ENCODE measurements at regions not wholly inside any gene's neighbourhood (a gene's known extent, or its start where the extent isn't known, plus 50 kb on each side); places are given as distances from the start of the nearest gene placed in this dataset.
A peak's percentile ranks its signal among the peaks of the same experiment; 100 is the strongest.

DNA sequence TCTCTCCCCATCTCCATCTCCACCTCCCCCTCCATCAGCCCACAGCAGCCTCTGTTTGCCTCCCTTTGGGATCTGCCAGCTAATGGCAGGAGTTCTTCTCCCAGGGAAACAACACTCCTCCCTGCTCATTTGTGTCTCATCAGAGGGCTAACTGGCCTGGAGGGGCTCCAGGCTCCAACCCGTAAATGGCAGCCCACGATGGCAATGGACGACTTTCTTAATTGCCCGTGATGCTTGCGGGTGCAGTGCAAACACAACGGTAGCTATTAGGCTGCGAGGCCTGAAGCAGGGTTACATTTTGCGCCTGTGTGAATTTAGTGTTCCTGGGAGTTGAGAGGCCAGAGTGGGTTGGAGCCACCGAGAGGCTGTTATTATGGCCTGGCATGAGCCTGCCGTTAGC lies 285.1 kb downstream of the TNS1 start:
- DNase-seq, result no peak

- DNase-seq, result no peak
Measured at GRCh38 chr2:217715484-217715883, 287.3 kb downstream of the TNS1 start.

DNA sequence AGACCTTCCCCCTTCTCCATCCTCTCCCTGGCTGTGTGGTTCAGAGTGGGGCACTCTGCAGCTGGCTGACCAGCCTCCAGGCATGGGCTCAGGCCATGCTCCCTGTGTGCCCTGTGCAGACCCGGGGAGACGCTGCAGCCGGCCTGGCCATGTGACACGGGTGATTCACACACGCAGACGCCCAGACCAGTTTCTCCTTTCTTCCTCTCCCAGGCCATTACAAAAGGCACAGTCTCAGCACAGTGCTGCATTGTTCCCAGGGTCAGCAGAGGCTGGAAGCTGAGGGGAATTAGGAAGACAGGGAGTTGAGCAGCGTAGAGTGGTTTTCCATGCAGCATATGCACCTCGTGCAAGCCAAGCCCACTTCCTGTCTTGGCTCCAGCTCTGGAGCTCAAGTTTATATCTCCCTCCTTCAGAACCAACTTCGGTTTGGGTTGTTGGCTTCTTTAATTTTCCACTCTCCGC lies 288.5 kb downstream of the TNS1 start:
- DNase-seq, result no peak

- peak; percentile 22 to 60 (median 44) for DNase-seq
Measured at GRCh38 chr2:217713395-217714286, 289.2 kb downstream of the TNS1 start.

GRCh38 chr2:217712431-217712830 lies 290.4 kb downstream of the TNS1 start:
- DNase-seq, result no peak

DNA sequence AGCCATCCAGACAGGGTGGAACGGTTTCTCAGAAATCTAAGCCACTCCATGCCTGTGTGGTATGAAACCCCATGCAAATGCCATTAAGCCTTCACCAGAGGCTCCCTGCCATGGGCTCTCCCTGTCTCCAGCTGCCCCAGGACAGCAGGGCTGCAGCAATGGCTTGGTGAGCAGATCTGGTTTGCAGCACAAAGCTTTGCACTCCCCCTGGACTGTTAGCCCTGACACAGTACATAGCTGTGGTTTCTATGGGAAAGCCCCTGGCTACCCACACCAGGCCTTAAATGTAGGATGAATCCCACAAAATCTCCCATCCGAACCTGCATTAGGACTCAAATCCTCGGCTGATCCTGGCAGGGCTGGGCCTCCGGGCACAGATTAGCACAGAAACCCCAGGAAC lies 291.6 kb downstream of the TNS1 start:
- DNase-seq, result no peak

DNA sequence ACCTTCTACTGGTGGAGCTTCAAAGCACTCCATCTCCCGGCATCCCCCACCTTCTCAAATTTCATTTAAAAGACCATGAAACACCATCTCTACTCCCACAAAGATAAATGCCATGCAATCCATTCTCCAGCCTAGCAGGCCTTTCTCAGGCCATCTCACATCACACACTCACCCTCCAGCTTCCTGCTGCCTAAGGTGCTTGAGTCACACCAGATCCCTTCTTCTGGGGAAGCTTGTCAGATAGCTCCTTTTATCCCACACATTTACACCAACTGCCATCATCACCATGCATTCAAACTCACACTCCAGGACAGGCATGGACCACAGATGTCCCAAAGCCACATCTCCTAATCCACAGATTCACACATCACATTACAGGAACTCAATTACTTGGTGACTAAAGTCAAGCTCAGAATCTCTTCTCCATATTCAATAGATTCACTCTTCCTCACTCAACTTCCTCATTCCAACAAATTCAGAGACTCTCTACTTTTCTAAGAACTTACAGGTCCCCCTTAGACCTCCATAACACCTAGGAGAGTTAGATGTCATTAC lies 292.5 kb downstream of the TNS1 start:
- no peak for DNase-seq

DNA sequence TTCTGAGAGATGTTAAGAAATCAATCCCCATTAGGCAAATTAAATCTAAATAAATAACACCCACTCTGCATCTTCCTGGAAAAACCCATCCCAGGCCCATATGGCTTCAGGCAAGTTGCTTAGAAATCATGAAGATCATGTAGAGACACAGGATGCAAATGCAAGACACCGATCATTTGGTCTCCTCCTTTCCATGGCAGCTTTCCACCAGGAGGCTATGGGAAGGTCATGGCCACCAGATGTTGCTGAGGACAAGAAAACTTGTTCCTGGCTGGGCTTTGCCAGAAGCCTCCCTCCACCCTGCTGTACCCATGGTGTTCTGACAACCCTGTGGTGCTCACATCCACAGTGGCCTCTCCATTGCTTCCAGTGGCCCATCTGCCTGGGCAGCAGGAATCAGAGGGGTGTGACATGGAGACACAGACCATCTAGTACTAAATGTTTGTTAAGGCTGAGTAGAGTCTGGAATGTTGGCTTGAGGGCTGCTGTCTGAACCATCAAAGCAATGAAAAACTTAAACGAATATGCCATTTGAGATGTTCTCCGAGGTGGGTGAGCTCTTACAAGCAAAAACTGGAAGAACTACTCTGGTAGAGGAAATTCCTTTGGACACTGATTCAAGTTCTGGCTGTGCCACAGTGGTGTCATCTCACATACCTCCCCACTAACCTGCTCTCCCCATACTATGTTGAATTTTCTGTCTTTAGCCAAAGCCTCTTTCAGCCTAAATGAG lies 293.2 kb downstream of the TNS1 start:
- DNase-seq, result no peak

GRCh38 chr2:217707131-217707611 lies 295.6 kb downstream of the TNS1 start:
- DNase-seq, result no peak

DNA sequence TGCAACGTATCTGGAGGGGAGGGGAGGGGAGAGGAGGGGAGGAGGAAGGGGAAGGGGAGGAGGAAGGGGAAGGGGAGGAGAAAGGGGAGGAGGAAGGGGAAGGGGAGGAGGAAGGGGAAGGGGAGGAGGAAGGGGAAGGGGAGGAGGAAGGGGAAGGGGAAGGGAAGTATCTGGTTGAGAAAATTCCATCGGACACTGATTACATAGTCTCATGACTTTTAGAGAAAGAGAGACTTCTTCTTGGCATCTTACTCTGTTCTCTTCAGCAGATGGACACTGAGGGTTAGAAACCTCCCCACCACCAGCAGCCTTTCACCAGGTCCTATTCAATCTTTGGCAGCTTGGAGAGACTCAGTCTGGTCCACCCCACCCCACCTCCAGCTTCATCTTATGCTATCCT lies 296.3 kb downstream of the TNS1 start:
- no peak for DNase-seq

- no peak for DNase-seq
Measured at GRCh38 chr2:217706095-217706494, 296.7 kb downstream of the TNS1 start.

DNA sequence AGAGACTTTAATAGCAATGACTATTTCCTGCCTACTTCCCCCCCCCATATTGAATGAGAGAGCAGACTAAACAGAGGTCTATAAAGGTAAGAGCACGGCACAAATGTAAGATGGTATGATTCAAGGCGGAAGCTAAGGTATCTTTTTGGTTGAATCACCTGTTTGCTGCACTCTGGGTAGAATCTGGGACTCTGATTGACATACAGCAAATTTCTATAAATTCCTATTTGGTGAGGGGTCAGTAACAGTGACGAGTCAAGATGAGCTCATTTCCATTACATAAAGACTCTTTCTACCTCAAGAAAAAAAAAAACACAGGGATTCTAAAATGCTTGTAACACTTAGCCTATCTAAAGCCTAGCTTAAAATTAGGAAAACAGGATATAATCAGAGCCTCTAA lies 297.3 kb downstream of the TNS1 start:
- no peak for DNase-seq

DNA sequence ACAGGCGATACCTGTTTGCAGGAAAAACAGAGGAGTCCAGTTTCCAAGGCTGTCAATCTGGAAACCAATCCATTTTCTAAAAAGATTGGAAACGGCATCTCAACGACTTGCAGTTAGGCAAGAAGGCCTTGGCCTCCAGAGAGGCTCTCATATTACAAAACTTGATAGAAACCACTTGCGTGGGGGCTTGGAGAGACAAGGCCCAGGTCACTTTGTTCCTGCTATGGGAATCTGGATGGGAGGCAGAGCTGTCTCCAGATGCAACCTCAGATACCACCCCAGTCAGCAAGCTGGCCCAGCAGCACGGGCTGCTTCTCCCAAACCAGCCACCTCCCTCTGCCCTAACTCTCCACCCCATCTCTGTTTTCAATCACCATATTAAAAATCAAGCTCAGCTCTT lies 298.8 kb downstream of the TNS1 start:
- DNase-seq, result no peak

- DNase-seq, result no peak
Measured at GRCh38 chr2:217703102-217703501, 299.7 kb downstream of the TNS1 start.

- DNase-seq, result no peak
Measured at GRCh38 chr2:217701622-217702021, 301.2 kb downstream of the TNS1 start.

- DNase-seq, result no peak
Measured at GRCh38 chr2:217698691-217699090, 304.1 kb downstream of the TNS1 start.

DNA sequence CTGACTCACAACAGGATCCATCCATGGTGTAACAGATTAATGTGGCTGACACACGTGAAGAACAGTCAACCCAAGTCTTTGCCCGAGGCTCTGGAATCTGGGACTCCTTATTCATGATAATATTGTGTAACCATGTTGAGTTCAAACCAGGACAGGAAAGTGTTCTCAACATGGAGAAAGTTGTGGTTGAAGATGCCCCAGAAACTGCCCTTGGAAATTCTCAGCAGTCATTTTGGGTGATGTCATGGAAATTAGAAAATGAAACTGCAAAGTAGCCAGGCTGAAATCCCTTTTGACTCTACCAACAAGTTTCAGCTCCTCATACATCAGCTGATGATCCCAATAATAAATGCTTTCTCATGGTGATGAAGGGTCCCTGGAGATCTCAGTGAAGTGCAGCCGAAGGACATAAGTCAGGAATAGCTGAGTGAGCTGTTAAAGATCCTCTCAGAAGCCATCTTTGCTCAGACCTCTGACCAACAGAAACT lies 307.7 kb downstream of the TNS1 start:
- DNase-seq, result no peak

DNA sequence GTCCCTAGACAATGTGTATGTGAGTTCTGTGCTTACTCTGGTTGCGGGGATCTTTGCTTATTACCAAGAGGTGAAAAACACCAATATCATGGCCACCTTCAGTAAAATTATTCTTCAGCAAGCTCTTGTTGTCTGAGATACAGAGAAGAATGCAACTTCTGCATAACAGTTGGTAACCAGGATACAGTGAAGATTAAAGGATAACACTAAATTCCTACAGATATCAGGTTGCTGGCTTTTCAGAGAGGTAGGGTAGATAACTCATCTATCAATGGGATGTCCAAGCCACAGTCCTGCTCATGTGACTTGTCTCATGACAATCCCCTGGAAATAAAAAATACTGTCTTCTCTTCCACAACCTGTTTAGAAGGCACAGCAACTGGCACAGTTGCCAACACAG lies 308.5 kb downstream of the TNS1 start:
- DNase-seq, result no peak

- no peak for DNase-seq
Measured at GRCh38 chr2:217693363-217693762, 309.4 kb downstream of the TNS1 start.

GRCh38 chr2:217691920-217692666 lies 310.7 kb downstream of the TNS1 start:
- DNase-seq, result no peak

GRCh38 chr2:217691516-217691915 lies 311.3 kb downstream of the TNS1 start:
- DNase-seq, result no peak

GRCh38 chr2:217689053-217689452 lies 313.7 kb downstream of the TNS1 start:
- no peak for DNase-seq

GRCh38 chr2:217688494-217688893 lies 314.3 kb downstream of the TNS1 start:
- no peak for DNase-seq
